IMR-90 (cell line): ENCODE measurements at regions not wholly inside any gene's neighbourhood (a gene's known extent, or its start where the extent isn't known, plus 50 kb on each side); places are given as distances from the start of the nearest gene placed in this dataset.

Source experiments
- BHLHE40 ChIP-seq: fragments of 150-350 bp; IDR thresholded peaks from 2 replicates; pipeline ENCODE4 v1.6.1; 2016; ENCODE audit warnings: mild to moderate bottlenecking, low read depth, low read length
- CHD1 ChIP-seq: IDR thresholded peaks from 2 replicates; pipeline ENCODE4 v1.6.1; 2012; ENCODE audit warnings: low read depth, low read length, improper control_type of control experiment
- MXI1 ChIP-seq: IDR thresholded peaks from 2 replicates; pipeline ENCODE4 v1.6.1; 2012; ENCODE audit warnings: low read depth, mild to moderate bottlenecking, low read length, moderate library complexity, borderline replicate concordance
- POLR2A ChIP-seq: IDR thresholded peaks from 2 replicates; pipeline ENCODE4 v1.6.1; 2012; ENCODE audit warnings: mild to moderate bottlenecking, low read depth, low read length
- RAD21 ChIP-seq: IDR thresholded peaks from 2 replicates; pipeline ENCODE4 v1.6.1; 2012; ENCODE audit warnings: low read length, improper control_type of control experiment
- SMC3 ChIP-seq: fragments of 150-350 bp; IDR thresholded peaks from 2 replicates; pipeline ENCODE4 v1.6.1; 2016; ENCODE audit warnings: low read depth, mild to moderate bottlenecking, antibody characterized with exemption, low read length, moderate library complexity

DNA sequence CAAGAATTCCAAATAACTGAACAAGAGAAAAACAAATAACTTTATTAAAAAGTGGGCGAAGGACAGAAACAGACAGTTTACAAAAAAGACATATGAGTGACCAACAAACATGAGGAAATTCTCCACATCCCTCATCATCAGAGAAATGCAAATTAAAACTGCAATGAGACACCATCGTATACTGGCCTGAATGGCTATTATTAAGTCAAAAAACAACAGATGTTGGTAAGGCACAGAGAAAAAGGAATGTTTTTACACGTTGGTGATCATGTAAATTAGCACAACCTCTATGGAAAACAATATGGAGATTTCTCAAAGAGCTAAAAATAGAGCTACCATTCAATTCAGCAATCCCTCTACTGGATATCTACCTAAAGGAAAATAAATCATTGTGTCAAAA is 1260.4 kb upstream of the ALCAM start:
- TF ChIP-seq MXI1 (no peak), RAD21 (no peak), POLR2A (no peak), BHLHE40 (no peak), SMC3 (no peak), CHD1 (no peak)
